ENCODE measurements at regions not wholly inside any gene's neighbourhood (a gene's known extent, or its start where the extent isn't known, plus 50 kb on each side); places are given as distances from the start of the nearest gene placed in this dataset.

DNA sequence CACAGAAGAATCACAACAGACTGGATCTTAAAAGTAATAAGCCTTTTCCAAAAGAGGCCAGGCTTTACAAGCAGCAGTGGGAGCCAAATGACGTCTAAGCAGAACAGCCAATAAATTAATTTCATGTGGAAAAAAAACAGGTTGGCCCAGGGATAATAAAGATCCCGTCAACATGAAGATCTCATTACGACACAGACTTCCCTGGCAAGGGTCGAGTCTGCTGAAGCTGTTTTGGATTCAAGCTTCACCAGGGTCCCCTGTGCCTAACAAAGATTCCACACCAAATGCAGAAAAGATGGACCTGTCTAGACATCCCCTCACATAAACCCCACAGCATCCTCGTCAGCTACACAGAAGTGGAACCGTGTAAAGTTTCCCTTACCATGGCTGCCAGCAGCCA, 215.1 kb upstream of the ZNF507 start:
- H3K4me1 ChIP-seq (ENCODE audit: insufficient read depth), result no peaks in the 10 kb centered on the region
- no peaks in the 10 kb centered on the region for H3K27me3 ChIP-seq
- TF ChIP-seq EZH2 (IDR thresholded peaks at IDR 0.05; ENCODE audit: borderline replicate concordance), result no peak
- no peak for TF ChIP-seq EZH2phosphoT487 (IDR thresholded peaks at IDR 0.05; ENCODE audit: low read depth, severe bottlenecking, unreplicated experiment)
- no peak overlapping the region for H2AFZ ChIP-seq
- no peaks in the 10 kb centered on the region for H4K20me1 ChIP-seq (ENCODE audit: insufficient read depth, poor library complexity, severe bottlenecking)
- H3K4me2 ChIP-seq, result no peak overlapping the region
- no peaks in the 10 kb centered on the region for H3K9me2 ChIP-seq (replicated peaks; ENCODE audit: insufficient read depth)
- 47% methylated on average over 6 of the region's 6 CpGs for WGBS (ENCODE audit: low lambda C conversion rate, missing lambda C conversion rate)
- DNase-seq (ENCODE audit: low spot score), result no peak
- no peaks in the 10 kb centered on the region for H3K36me3 ChIP-seq (replicated peaks; ENCODE audit: insufficient read depth, low read depth)
- no peak overlapping the region for H3K27ac ChIP-seq
- H3K9me3 ChIP-seq (ENCODE audit: low read depth), result no peaks in the 10 kb centered on the region
- H3K4me3 ChIP-seq, result no peak overlapping the region
- H3K79me2 ChIP-seq, result no peaks in the 10 kb centered on the region

DNA sequence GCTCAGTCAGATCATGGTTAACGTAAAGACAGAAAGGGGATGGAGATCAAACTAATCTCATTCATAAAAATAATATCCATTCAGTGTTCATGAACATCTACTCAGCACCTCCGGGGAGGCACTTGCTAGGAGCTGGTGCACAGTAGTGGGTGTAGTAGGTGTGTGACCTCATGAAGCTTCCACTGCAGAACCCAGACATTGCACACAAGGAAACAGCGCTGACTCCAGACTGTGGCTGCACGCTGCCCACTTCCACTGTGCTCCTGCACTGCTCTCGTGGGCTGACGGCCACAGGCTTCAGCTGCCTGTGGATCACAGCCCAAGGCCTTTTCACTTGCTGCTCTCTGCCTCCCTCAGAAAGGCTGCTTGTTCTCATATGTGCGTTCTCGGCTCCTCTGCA, 214.4 kb upstream of the ZNF507 start:
- no peak for TF ChIP-seq EZH2 (IDR thresholded peaks at IDR 0.05; ENCODE audit: borderline replicate concordance)
- no peak for TF ChIP-seq EZH2phosphoT487 (IDR thresholded peaks at IDR 0.05; ENCODE audit: low read depth, severe bottlenecking, unreplicated experiment)
- Histone ChIP-seq H3K36me3 (replicated peaks; ENCODE audit: insufficient read depth, low read depth) (no peaks in the 10 kb centered on the region), H4K20me1 (ENCODE audit: insufficient read depth, poor library complexity, severe bottlenecking) (no peaks in the 10 kb centered on the region), H3K27me3 (no peaks in the 10 kb centered on the region), H3K9me3 (ENCODE audit: low read depth) (no peaks in the 10 kb centered on the region), H2AFZ (no peak overlapping the region), H3K9me2 (replicated peaks; ENCODE audit: insufficient read depth) (no peaks in the 10 kb centered on the region), H3K4me3 (no peak overlapping the region), H3K27ac (no peak overlapping the region), H3K4me1 (ENCODE audit: insufficient read depth) (no peaks in the 10 kb centered on the region), H3K79me2 (no peaks in the 10 kb centered on the region), H3K4me2 (no peak overlapping the region)
- DNase-seq (ENCODE audit: low spot score), result no peak
- 94% methylated on average over 8 of the region's 8 CpGs for WGBS (ENCODE audit: low lambda C conversion rate, missing lambda C conversion rate)

DNA sequence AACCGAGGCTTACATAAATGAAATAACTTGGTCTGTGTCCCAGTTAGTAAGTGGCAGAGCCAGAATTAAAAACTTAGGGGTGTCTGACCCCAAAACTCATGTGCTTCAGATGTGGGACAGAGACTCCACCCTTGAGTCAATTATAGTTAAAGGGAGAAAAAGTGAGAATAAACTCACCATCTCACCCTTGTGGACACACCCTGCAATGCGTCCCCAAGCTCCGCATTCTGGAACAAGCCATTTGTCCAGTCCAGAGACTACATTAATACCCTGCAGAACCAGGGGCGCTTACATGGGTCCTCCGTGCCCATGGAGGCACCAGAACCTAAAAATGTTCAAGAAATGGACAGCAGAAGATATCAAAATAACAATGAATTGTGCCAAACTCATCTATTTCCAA, 207.0 kb upstream of the ZNF507 start:
- Histone ChIP-seq H3K27ac (no peak overlapping the region), H3K27me3 (no peaks in the 10 kb centered on the region), H3K9me3 (ENCODE audit: low read depth) (no peaks in the 10 kb centered on the region), H3K36me3 (replicated peaks; ENCODE audit: insufficient read depth, low read depth) (no peaks in the 10 kb centered on the region), H3K9me2 (replicated peaks; ENCODE audit: insufficient read depth) (no peaks in the 10 kb centered on the region), H3K79me2 (no peaks in the 10 kb centered on the region), H3K4me1 (ENCODE audit: insufficient read depth) (no peaks in the 10 kb centered on the region), H2AFZ (no peak overlapping the region), H3K4me2 (no peak overlapping the region), H3K4me3 (no peak overlapping the region), H4K20me1 (ENCODE audit: insufficient read depth, poor library complexity, severe bottlenecking) (no peaks in the 10 kb centered on the region)
- no peak for TF ChIP-seq EZH2 (IDR thresholded peaks at IDR 0.05; ENCODE audit: borderline replicate concordance)
- no peak for TF ChIP-seq EZH2phosphoT487 (IDR thresholded peaks at IDR 0.05; ENCODE audit: low read depth, severe bottlenecking, unreplicated experiment)
- TF ChIP-seq, protein P1, sequence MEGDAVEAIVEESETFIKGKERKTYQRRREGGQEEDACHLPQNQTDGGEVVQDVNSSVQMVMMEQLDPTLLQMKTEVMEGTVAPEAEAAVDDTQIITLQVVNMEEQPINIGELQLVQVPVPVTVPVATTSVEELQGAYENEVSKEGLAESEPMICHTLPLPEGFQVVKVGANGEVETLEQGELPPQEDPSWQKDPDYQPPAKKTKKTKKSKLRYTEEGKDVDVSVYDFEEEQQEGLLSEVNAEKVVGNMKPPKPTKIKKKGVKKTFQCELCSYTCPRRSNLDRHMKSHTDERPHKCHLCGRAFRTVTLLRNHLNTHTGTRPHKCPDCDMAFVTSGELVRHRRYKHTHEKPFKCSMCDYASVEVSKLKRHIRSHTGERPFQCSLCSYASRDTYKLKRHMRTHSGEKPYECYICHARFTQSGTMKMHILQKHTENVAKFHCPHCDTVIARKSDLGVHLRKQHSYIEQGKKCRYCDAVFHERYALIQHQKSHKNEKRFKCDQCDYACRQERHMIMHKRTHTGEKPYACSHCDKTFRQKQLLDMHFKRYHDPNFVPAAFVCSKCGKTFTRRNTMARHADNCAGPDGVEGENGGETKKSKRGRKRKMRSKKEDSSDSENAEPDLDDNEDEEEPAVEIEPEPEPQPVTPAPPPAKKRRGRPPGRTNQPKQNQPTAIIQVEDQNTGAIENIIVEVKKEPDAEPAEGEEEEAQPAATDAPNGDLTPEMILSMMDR (IDR thresholded peaks at IDR 0.05; ENCODE audit: poor library complexity), result peak; percentile 9
- WGBS (ENCODE audit: low lambda C conversion rate, missing lambda C conversion rate), result 87% methylated on average over 5 of the region's 5 CpGs
- no peak for DNase-seq (ENCODE audit: low spot score)

DNA sequence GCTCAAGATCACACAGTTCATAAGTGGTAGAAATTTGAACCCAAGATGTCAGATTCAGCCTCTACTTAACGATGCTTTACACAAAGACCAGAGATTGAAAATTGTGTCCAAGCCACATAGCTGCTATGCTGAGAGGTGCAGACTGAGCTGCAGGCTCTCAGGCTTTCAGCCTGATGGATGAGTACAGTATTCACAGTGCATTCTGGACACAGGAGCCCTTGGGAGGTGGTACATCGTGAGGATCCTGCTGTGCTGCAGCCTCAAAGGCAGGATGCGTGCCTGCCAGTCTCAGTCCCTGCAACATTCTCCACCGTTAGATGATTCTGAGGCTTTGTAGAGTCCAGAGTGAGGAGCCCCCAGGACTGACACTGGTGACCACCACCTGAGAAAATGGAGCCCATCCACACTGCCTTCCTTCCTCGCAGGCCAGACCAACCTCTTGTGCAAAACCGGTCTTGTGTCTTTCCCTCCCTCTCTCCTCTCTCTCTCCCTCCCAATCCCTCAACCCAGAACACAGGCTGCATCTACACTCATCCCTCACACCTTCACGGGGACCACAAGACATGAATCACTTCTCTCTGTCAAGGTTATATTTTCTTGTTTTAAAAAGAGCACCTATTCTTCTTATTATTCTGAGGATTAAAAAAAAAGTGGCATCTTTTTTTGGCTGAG, 203.4 kb upstream of the ZNF507 start:
- 75% methylated on average over 7 of the region's 7 CpGs for WGBS (ENCODE audit: low lambda C conversion rate, missing lambda C conversion rate)
- no peak overlapping the region for H3K4me2 ChIP-seq
- TF ChIP-seq EZH2phosphoT487 (IDR thresholded peaks at IDR 0.05; ENCODE audit: low read depth, severe bottlenecking, unreplicated experiment), result no peak
- TF ChIP-seq EZH2 (IDR thresholded peaks at IDR 0.05; ENCODE audit: borderline replicate concordance), result no peak
- TF ChIP-seq, protein P1 (IDR thresholded peaks at IDR 0.05; ENCODE audit: poor library complexity), result no peak
- H3K36me3 ChIP-seq (replicated peaks; ENCODE audit: insufficient read depth, low read depth), result no peaks in the 10 kb centered on the region
- no peaks in the 10 kb centered on the region for H3K27me3 ChIP-seq
- DNase-seq (ENCODE audit: low spot score), result no peak
- no peaks in the 10 kb centered on the region for H3K9me3 ChIP-seq (ENCODE audit: low read depth)
- no peaks in the 10 kb centered on the region for H3K79me2 ChIP-seq
- H3K4me3 ChIP-seq, result no peak overlapping the region
- no peaks in the 10 kb centered on the region for H3K9me2 ChIP-seq (replicated peaks; ENCODE audit: insufficient read depth)
- H3K27ac ChIP-seq, result no peak overlapping the region
- no peak overlapping the region for H2AFZ ChIP-seq
- no peaks in the 10 kb centered on the region for H4K20me1 ChIP-seq (ENCODE audit: insufficient read depth, poor library complexity, severe bottlenecking)
- no peaks in the 10 kb centered on the region for H3K4me1 ChIP-seq (ENCODE audit: insufficient read depth)
